ENCODE measurements at regions not wholly inside any gene's neighbourhood (a gene's known extent, or its start where the extent isn't known, plus 50 kb on each side); places are given as distances from the start of the nearest gene placed in this dataset.

DNA sequence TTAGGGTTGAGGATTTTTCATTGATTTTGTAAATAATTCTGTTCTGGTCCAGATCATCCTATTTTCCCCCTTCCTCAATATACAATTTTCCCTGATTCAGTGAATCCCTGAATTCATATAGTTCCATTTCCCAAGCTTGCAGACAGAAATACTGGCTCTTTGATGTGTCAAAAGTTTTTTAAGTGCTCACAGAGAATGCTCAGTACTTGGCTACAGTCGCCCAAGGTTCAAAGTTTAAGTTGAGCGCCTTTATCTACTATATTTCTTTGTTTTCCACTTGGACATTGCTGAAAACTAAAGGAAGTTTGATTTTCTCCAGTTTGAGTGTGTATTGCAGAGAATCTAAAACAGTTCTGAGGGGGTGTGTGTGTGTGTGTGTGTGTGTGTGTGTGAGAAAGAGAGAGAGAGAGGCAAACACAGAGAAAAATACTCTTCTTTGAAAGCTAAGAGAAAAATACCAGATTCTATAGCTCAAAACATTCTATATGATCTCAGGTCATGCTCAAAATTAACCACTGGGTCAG lies 136.2 kb upstream of the ACO1 start:
- no peak overlapping the region for H3K27ac ChIP-seq (ENCODE audit: low read depth, low read length)
- no peaks in the 10 kb centered on the region for H3K36me3 ChIP-seq (ENCODE audit: control insufficient read depth in 2 of 4, insufficient read depth in 4 of 4, low read length in 3 of 4)
- FAIRE-seq (no peak), DNase-seq (ENCODE audit: low read depth in 1 of 2, low spot score in 2 of 2) (no peak)
- H4K5ac ChIP-seq (ENCODE audit: insufficient read length, low read depth, low read length) = no peak overlapping the region
- no peak overlapping the region for H2BK20ac ChIP-seq (ENCODE audit: low read length)
- no peaks in the 10 kb centered on the region for H4K20me1 ChIP-seq (replicated peaks in 1 of 2; ENCODE audit: control insufficient read depth in 1 of 2, insufficient read depth in 2 of 2, low read length in 2 of 2)
- no peak overlapping the region for H3K4ac ChIP-seq (replicated peaks; ENCODE audit: insufficient read length, low read depth, low read length)
- H3K79me2 ChIP-seq (ENCODE audit: control insufficient read depth in 1 of 2, insufficient read depth in 2 of 2, low read length in 2 of 2) = no peaks in the 10 kb centered on the region
- H3K4me3 ChIP-seq (ENCODE audit: extremely low read depth in 1 of 4, insufficient read depth in 2 of 4, low read depth in 3 of 4, low read length in 4 of 4) = no peak overlapping the region
- no peak overlapping the region for H3K9ac ChIP-seq (replicated peaks in 1 of 4; ENCODE audit: extremely low read depth in 1 of 4, low read depth in 3 of 4, low read length in 3 of 4)
- H3K27me3 ChIP-seq (replicated peaks in 1 of 4; ENCODE audit: control insufficient read depth in 3 of 4, extremely low read depth in 1 of 4, insufficient read depth in 3 of 4, low read length in 3 of 4) = no peaks in the 10 kb centered on the region
- no peak overlapping the region for H2BK15ac ChIP-seq (ENCODE audit: low read length)
- H2AFZ ChIP-seq (ENCODE audit: low read length) = 0 out of 2 replicates have a peak overlapping the region, but pooled peaks have one; percentile 71
- no peak overlapping the region for H2BK120ac ChIP-seq (replicated peaks; ENCODE audit: low read depth, low read length)
- H3K9me3 ChIP-seq (ENCODE audit: insufficient read depth in 2 of 2, low read depth in 1 of 2, low read length in 1 of 2) = no peaks in the 10 kb centered on the region
- H3K14ac ChIP-seq (ENCODE audit: insufficient read length) = no peak overlapping the region
- H2BK12ac ChIP-seq (ENCODE audit: low read depth, low read length) = no peak overlapping the region
- H3K79me1 ChIP-seq (ENCODE audit: low read depth, low read length) = no peaks in the 10 kb centered on the region
- H3K18ac ChIP-seq (ENCODE audit: extremely low read depth, low read length) = no peak overlapping the region
- H2BK5ac ChIP-seq (ENCODE audit: low read depth, low read length) = no peak overlapping the region
- no peak overlapping the region for H4K91ac ChIP-seq (replicated peaks; ENCODE audit: insufficient read length, low read length)
- no peaks in the 10 kb centered on the region for H3K4me1 ChIP-seq (replicated peaks in 1 of 4; ENCODE audit: control insufficient read depth in 3 of 4, insufficient read depth in 4 of 4, low read length in 3 of 4)
- no peak overlapping the region for H3K23ac ChIP-seq (ENCODE audit: insufficient read length)
- WGBS, 2 experiments (ENCODE audit: extremely low coverage in 1 of 2, insufficient coverage in 1 of 2, insufficient read length in 1 of 2, insufficient replicate concordance in 2 of 2, low coverage in 1 of 2, low lambda C conversion rate in 2 of 2, missing lambda C conversion rate in 1 of 2) = 91% methylated on average over 2 of the region's 2 CpGs; no CpG with 5 or more reads in 1 of the 2 experiments
- no peak overlapping the region for H3K56ac ChIP-seq (replicated peaks; ENCODE audit: insufficient read length, low read depth, low read length)
- no peak overlapping the region for H4K8ac ChIP-seq (ENCODE audit: extremely low read depth, insufficient read depth, low read length)
- no peaks in the 10 kb centered on the region for H3K23me2 ChIP-seq (ENCODE audit: low read depth, low read length)
- ChIA-PET CTCF (ENCODE audit: partially characterized antibody) (interaction anchor here (0.9 to 1.4 kb wide), 5 partner anchors 9 to 251 kb away, joined by 3 to 5 read pairs (median 3); no protein-coding TSS in a partner anchor), POLR2A (ENCODE audit: partially characterized antibody) (no interaction called here)
- no peak overlapping the region for H2AK5ac ChIP-seq (ENCODE audit: low read depth, low read length)
- H3K4me2 ChIP-seq (ENCODE audit: insufficient read depth in 1 of 2, low read depth in 2 of 2, low read length in 2 of 2) = no peak overlapping the region
- no peak for TF ChIP-seq NANOG (IDR thresholded peaks at IDR 0.05; ENCODE audit: insufficient read depth, low read depth, low read length, poor library complexity, severe bottlenecking)
